Body of pancreas (tissue), 4 donors: ENCODE measurements at regions not wholly inside any gene's neighbourhood (a gene's known extent, or its start where the extent isn't known, plus 50 kb on each side); places are given as distances from the start of the nearest gene placed in this dataset.

Experiments
- POLR2A ChIP-seq, 3 donors: fragments of 450-650 bp; IDR thresholded peaks; one replicate each; pipeline ENCODE4 v1.6.1; 2016; ENCODE audit warnings: antibody characterized with exemption in 3 of 3, mild to moderate bottlenecking in 2 of 3
- TF ChIP-seq, protein P1 (sequence below), 7 experiments: fragments of 450-650 bp in 4 of 7; fragments of 200-600 bp in 3 of 7; sonication (generic) in 3 of 7; IDR thresholded peaks; one replicate each; pipeline ENCODE4 v1.5.1; 2016 to 2019; ENCODE audit warnings: antibody characterized with exemption in 7 of 7

DNA sequence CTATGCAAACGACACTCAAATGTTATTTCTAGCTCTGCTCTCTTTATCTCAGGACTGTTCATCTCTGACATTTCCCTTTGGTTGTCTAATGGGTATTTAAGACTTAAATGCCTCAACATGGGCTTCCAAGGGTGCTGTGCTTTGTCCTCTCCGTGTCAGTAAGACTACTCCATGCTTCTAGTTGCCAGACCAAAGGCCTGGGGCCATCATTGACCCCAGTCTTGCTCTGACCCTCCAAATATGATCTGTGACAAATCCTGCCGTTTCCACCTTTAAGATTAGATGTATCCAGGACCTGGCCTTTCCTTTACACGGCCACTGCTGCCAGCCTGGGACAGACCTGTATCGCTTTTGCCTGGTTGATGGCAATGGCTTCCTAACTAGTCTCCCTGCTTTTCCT lies 126.3 kb upstream of the DYRK2 start:
- no peak for TF ChIP-seq POLR2A (IDR thresholded peaks at IDR 0.05)
- TF ChIP-seq, protein P1, sequence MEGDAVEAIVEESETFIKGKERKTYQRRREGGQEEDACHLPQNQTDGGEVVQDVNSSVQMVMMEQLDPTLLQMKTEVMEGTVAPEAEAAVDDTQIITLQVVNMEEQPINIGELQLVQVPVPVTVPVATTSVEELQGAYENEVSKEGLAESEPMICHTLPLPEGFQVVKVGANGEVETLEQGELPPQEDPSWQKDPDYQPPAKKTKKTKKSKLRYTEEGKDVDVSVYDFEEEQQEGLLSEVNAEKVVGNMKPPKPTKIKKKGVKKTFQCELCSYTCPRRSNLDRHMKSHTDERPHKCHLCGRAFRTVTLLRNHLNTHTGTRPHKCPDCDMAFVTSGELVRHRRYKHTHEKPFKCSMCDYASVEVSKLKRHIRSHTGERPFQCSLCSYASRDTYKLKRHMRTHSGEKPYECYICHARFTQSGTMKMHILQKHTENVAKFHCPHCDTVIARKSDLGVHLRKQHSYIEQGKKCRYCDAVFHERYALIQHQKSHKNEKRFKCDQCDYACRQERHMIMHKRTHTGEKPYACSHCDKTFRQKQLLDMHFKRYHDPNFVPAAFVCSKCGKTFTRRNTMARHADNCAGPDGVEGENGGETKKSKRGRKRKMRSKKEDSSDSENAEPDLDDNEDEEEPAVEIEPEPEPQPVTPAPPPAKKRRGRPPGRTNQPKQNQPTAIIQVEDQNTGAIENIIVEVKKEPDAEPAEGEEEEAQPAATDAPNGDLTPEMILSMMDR (IDR thresholded peaks at IDR 0.05): no peak
